Ishikawa (cell line): ENCODE measurements at regions not wholly inside any gene's neighbourhood (a gene's known extent, or its start where the extent isn't known, plus 50 kb on each side); places are given as distances from the start of the nearest gene placed in this dataset.

Experiments used
- CEBPB ChIP-seq: IDR thresholded peaks from 2 replicates; pipeline ENCODE4 v1.6.1; 2012
- CREB1 ChIP-seq: IDR thresholded peaks from 2 replicates; pipeline ENCODE4 v1.6.1; 2012; ENCODE audit warnings: low read depth
- EGR1 ChIP-seq: IDR thresholded peaks from 2 replicates; pipeline ENCODE4 v1.6.1; 2012
- EP300 ChIP-seq: IDR thresholded peaks from 2 replicates; pipeline ENCODE4 v1.6.1; 2012; ENCODE audit warnings: borderline replicate concordance
- FOXM1 ChIP-seq: IDR thresholded peaks from 2 replicates; pipeline ENCODE4 v1.6.1; 2012; ENCODE audit warnings: low read depth, borderline replicate concordance
- NFIC ChIP-seq: IDR thresholded peaks from 2 replicates; pipeline ENCODE4 v1.6.1; 2012
- RAD21 ChIP-seq: IDR thresholded peaks from 2 replicates; pipeline ENCODE4 v1.6.1; 2012; ENCODE audit warnings: low read depth
- REST ChIP-seq: IDR thresholded peaks from 2 replicates; pipeline ENCODE4 v1.6.1; 2012; ENCODE audit warnings: low read depth, mild to moderate bottlenecking
- TAF1 ChIP-seq: IDR thresholded peaks from 2 replicates; pipeline ENCODE4 v1.6.1; 2012; ENCODE audit warnings: low read depth, mild to moderate bottlenecking
- TCF12 ChIP-seq: IDR thresholded peaks from 2 replicates; pipeline ENCODE4 v1.6.1; 2012; ENCODE audit warnings: low read depth
- TEAD4 ChIP-seq: IDR thresholded peaks from 2 replicates; pipeline ENCODE4 v1.6.1; 2012
- USF1 ChIP-seq: IDR thresholded peaks from 2 replicates; pipeline ENCODE4 v1.6.1; 2012
- YY1 ChIP-seq: IDR thresholded peaks from 2 replicates; pipeline ENCODE4 v1.6.1; 2012; ENCODE audit warnings: low read depth
- ZBTB7A ChIP-seq: IDR thresholded peaks from 2 replicates; pipeline ENCODE4 v1.6.1; 2012; ENCODE audit warnings: low read depth
- TF ChIP-seq, protein P1 (sequence below): IDR thresholded peaks from 2 replicates; pipeline ENCODE4 v1.6.1; 2012

DNA sequence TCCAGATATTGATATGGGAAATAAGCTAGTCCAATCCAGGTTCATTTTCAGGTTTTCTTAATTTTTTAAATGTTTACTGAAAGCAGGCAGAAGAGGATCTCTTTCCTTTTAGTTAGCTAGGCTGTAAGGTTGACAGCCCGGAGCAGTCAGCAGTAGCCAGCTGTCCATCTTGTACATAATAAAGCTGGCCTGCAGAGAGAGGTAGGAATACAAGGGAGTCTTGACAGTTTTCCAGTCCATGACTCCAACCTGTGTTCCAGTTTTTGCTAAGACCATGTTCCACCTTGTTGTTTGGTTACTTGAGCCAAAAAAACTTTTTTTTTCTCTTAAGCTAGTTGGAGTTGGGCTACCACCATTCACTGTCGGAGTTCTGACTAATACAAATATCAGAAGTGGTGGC, 402.7 kb upstream of the TEX13C start:
- TF ChIP-seq RAD21 (no peak), EP300 (no peak), TAF1 (no peak), REST (no peak), FOXM1 (no peak), CEBPB (no peak)
- TF ChIP-seq, protein P1, sequence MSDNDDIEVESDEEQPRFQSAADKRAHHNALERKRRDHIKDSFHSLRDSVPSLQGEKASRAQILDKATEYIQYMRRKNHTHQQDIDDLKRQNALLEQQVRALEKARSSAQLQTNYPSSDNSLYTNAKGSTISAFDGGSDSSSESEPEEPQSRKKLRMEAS = no peak

DNA sequence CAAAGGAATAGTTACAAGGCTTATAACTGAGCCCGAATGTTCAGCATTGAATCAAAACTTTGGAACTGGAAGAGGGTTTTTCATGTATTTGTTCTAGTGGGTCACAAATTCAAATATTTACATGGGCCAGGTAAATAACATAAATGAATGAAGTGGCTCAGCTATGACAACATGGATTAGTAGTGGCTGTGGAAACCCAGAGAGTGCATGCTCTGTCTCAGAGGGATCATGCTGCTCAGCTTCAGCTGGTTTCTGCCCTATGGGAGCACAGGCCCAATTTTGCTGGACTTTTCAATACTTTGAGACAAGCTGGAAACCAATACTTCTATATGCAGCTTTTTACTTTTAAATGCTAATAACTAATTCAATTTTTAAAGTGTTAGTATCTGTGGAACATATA, 394.0 kb upstream of the TEX13C start:
- TF ChIP-seq TCF12 = no peak
- no peak for TF ChIP-seq CEBPB
- TF ChIP-seq, protein P1 = no peak
- TF ChIP-seq ZBTB7A = no peak
- no peak for TF ChIP-seq EP300
- TF ChIP-seq TEAD4 = no peak
- TF ChIP-seq FOXM1 = no peak
- no peak for TF ChIP-seq CREB1
- TF ChIP-seq NFIC = no peak
- no peak for TF ChIP-seq USF1

- TF ChIP-seq USF1 (no peak), YY1 (no peak), TEAD4 (no peak), RAD21 (no peak), ZBTB7A (no peak), TCF12 (no peak), TAF1 (no peak)
Observed at GRCh38 chrX:124931241-124931640, 388.4 kb upstream of the TEX13C start.

DNA sequence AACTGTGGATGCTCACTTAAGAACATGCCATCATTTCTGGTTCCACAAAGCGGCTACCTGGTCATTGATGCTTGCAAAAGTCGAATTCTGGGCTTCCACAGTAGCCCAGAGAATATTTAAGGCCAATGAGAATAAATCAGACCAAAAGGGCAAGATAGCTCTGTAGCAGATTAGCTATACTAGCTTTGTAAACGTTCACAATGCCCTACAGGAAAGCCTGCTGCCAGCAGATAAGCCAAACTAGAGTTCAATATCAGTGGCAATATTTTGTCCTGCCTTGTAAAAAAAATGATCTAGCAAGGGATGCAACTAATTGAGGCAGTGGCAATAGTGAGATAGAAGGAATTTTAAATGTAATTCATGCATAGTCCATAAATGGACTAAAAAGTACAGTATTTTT, 387.7 kb upstream of the TEX13C start:
- TF ChIP-seq TEAD4 = no peak
- TF ChIP-seq TAF1 = no peak
- no peak for TF ChIP-seq CEBPB
- TF ChIP-seq, protein P1 = no peak
- TF ChIP-seq ZBTB7A = no peak
- TF ChIP-seq RAD21 = no peak

GRCh38 chrX:124938715-124939114, 381.0 kb upstream of the TEX13C start:
- no peak for TF ChIP-seq NFIC
- no peak for TF ChIP-seq TCF12
- TF ChIP-seq YY1 = no peak
- no peak for TF ChIP-seq USF1
- TF ChIP-seq ZBTB7A = no peak
- no peak for TF ChIP-seq RAD21
- TF ChIP-seq TAF1 = no peak
- no peak for TF ChIP-seq REST
- TF ChIP-seq FOXM1 = no peak
- no peak for TF ChIP-seq EP300
- no peak for TF ChIP-seq CEBPB
- no peak for TF ChIP-seq TEAD4
- TF ChIP-seq, protein P1 = no peak
- no peak for TF ChIP-seq EGR1
- no peak for TF ChIP-seq CREB1

- no peak for TF ChIP-seq TAF1
- no peak for TF ChIP-seq TCF12
- no peak for TF ChIP-seq YY1
- no peak for TF ChIP-seq TEAD4
- no peak for TF ChIP-seq EP300
- TF ChIP-seq, protein P1 = no peak
Observed at GRCh38 chrX:124940531-124940930, 379.1 kb upstream of the TEX13C start.
